Mesendoderm (in vitro differentiated cells): ENCODE measurements at regions not wholly inside any gene's neighbourhood (a gene's known extent, or its start where the extent isn't known, plus 50 kb on each side); places are given as distances from the start of the nearest gene placed in this dataset.

Experiments
- DNase-seq: peaks from one replicate; pipeline ENCODE4 v3.0.0; 2013
- H2AK5ac ChIP-seq: 2 replicates; pipeline ENCODE4 v1.6.1; 2013; ENCODE audit warnings: low read length, inconsistent platforms
- H2BK120ac ChIP-seq: 2 replicates; pipeline ENCODE4 v1.6.1; 2013; ENCODE audit warnings: low read depth, mild to moderate bottlenecking, low read length, moderate library complexity, mixed read lengths
- H2BK15ac ChIP-seq: replicated peaks from 2 replicates; pipeline ENCODE4 v1.6.1; 2013; ENCODE audit warnings: low read depth, mild to moderate bottlenecking, moderate library complexity
- H2BK5ac ChIP-seq: 2 replicates; pipeline ENCODE4 v1.6.1; 2013; ENCODE audit warnings: low read length, inconsistent platforms
- H3K18ac ChIP-seq: 2 replicates; pipeline ENCODE4 v1.6.1; 2013; ENCODE audit warnings: mild to moderate bottlenecking, low read length, mixed read lengths
- H3K23ac ChIP-seq: one replicate; pipeline ENCODE4 v1.6.1; 2013; ENCODE audit warnings: low read length
- H3K27ac ChIP-seq: 2 replicates; pipeline ENCODE4 v1.5.1; 2013; ENCODE audit warnings: low read depth, mild to moderate bottlenecking, inconsistent platforms, low read length, moderate library complexity
- H3K27me3 ChIP-seq: 2 replicates; pipeline ENCODE4 v1.6.1; 2013; ENCODE audit warnings: low read length, control low read depth, mild to moderate bottlenecking, inconsistent platforms; ENCODE audit not compliant: insufficient read depth, poor library complexity
- H3K36me3 ChIP-seq: 2 replicates; pipeline ENCODE4 v1.6.1; 2013; ENCODE audit warnings: low read length, inconsistent platforms; ENCODE audit not compliant: control insufficient read depth, insufficient read depth
- H3K4ac ChIP-seq: one replicate; pipeline ENCODE4 v1.6.1; 2013; ENCODE audit warnings: low read depth, mild to moderate bottlenecking, low read length, moderate library complexity
- H3K4me1 ChIP-seq: 2 replicates; pipeline ENCODE4 v1.6.1; 2013; ENCODE audit warnings: low read depth, low read length, inconsistent platforms; ENCODE audit not compliant: control insufficient read depth
- H3K4me2 ChIP-seq: 2 replicates; pipeline ENCODE4 v1.6.1; 2013; ENCODE audit warnings: low read length
- H3K4me3 ChIP-seq: 2 replicates; pipeline ENCODE4 v1.5.1; 2013; ENCODE audit warnings: mild to moderate bottlenecking, low read length
- H3K56ac ChIP-seq: one replicate; pipeline ENCODE4 v1.6.1; 2013; ENCODE audit warnings: low read length
- H3K79me1 ChIP-seq: 2 replicates; pipeline ENCODE4 v1.6.1; 2013; ENCODE audit warnings: low read length, inconsistent platforms
- H3K79me2 ChIP-seq: 2 replicates; pipeline ENCODE4 v1.6.1; 2013; ENCODE audit warnings: mild to moderate bottlenecking, low read length; ENCODE audit not compliant: control insufficient read depth, insufficient read depth
- H3K9ac ChIP-seq: 2 replicates; pipeline ENCODE4 v1.6.1; 2013; ENCODE audit warnings: low read length, inconsistent platforms
- H4K5ac ChIP-seq: one replicate; pipeline ENCODE4 v1.6.1; 2013; ENCODE audit warnings: low read length
- H4K8ac ChIP-seq: one replicate; pipeline ENCODE4 v1.6.1; 2013; ENCODE audit warnings: low read depth, mild to moderate bottlenecking, control low read depth, low read length, moderate library complexity
- WGBS: extraction: QIAGEN DNeasy Blood & Tissue Kit; methylation state at CpG from one replicate; pipeline ENCODE4 v1.1.7; 2013; ENCODE audit warnings: low lambda C conversion rate, missing lambda C conversion rate; ENCODE audit not compliant: insufficient coverage; ENCODE audit errors: extremely low coverage; 5-methylcytosine and 5-hydroxymethylcytosine counted together

DNA sequence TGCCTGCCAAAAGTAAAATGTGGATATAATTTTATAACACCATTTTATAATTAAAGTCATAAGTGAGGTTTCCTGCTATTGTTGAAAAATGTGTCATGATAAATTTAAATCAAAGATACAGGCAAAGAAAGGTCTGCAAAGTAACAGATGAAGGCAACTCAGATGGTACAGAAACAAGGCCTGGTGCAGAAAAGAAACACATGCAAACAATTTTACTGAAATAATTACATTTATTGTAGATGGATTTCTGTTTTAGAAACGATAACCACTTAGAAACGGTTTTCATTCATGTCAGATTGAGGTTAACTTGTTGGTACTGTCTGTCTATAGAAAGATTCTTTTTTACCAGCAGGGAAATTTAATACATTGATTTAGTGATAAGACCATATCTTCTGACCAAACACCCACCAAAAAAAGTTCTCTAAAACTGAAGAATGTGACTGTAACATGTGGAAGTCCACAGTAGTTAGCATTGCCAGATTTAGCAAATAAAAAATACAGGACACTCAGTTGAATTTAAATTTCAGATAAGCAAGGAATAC lies 105.5 kb upstream of the FERMT1 start:
- Histone ChIP-seq H2BK120ac (no peak overlapping the region), H3K4me2 (no peak overlapping the region), H3K4me3 (no peak overlapping the region), H3K27ac (no peak overlapping the region), H3K9ac (no peak overlapping the region), H2BK15ac (no peak overlapping the region), H4K8ac (no peak overlapping the region), H3K4me1 (no peaks in the 10 kb centered on the region), H3K27me3 (no peaks in the 10 kb centered on the region), H3K18ac (no peak overlapping the region), H3K79me1 (no peaks in the 10 kb centered on the region), H4K5ac (no peak overlapping the region), H3K23ac (no peak overlapping the region), H3K56ac (no peak overlapping the region), H3K36me3 (no peaks in the 10 kb centered on the region), H2AK5ac (no peak overlapping the region), H3K4ac (no peak overlapping the region), H2BK5ac (no peak overlapping the region), H3K79me2 (no peaks in the 10 kb centered on the region)
- no peak for DNase-seq
- no CpG with 5 or more reads among the region's 2 CpGs for WGBS

- H3K18ac ChIP-seq, result no peak overlapping the region
- DNase-seq, result no peak
- 100% methylated on average over 3 of the region's 22 CpGs for WGBS
These were observed 90.5 kb upstream of the FERMT1 start for GRCh38 chr20:6213311-6213710.

GRCh38 chr20:6212903-6213302 lies 90.1 kb upstream of the FERMT1 start:
- H3K4me3 ChIP-seq, result no peak overlapping the region
- no CpG with 5 or more reads among the region's 24 CpGs for WGBS
- no peaks in the 10 kb centered on the region for H3K27me3 ChIP-seq
- no peak overlapping the region for H2BK120ac ChIP-seq
- no peak overlapping the region for H2BK5ac ChIP-seq
- H4K5ac ChIP-seq, result no peak overlapping the region
- H3K36me3 ChIP-seq, result no peaks in the 10 kb centered on the region
- no peak overlapping the region for H3K9ac ChIP-seq
- H2AK5ac ChIP-seq, result no peak overlapping the region
- DNase-seq, result no peak
- H3K4me2 ChIP-seq, result no peak overlapping the region
- no peaks in the 10 kb centered on the region for H3K4me1 ChIP-seq
- H3K56ac ChIP-seq, result no peak overlapping the region
- no peak overlapping the region for H4K8ac ChIP-seq
- no peak overlapping the region for H3K4ac ChIP-seq
- H3K79me2 ChIP-seq, result no peaks in the 10 kb centered on the region
- H3K23ac ChIP-seq, result no peak overlapping the region
- H3K18ac ChIP-seq, result no peak overlapping the region
- H3K27ac ChIP-seq, result no peak overlapping the region
- no peak overlapping the region for H2BK15ac ChIP-seq
- no peaks in the 10 kb centered on the region for H3K79me1 ChIP-seq

More at GRCh38 chr20:6213311-6213710, 90.5 kb upstream of the FERMT1 start:
- no peak overlapping the region for H3K27ac ChIP-seq
- H3K56ac ChIP-seq, result no peak overlapping the region
- no peak overlapping the region for H4K8ac ChIP-seq
- no peaks in the 10 kb centered on the region for H3K36me3 ChIP-seq
- H3K9ac ChIP-seq, result no peak overlapping the region
- no peak overlapping the region for H2BK5ac ChIP-seq
- no peak overlapping the region for H3K4ac ChIP-seq
- no peak overlapping the region for H2BK15ac ChIP-seq
- H3K79me2 ChIP-seq, result no peaks in the 10 kb centered on the region
- no peak overlapping the region for H4K5ac ChIP-seq
- H3K4me1 ChIP-seq, result no peaks in the 10 kb centered on the region
- H3K4me2 ChIP-seq, result no peak overlapping the region
- H3K23ac ChIP-seq, result no peak overlapping the region
- no peaks in the 10 kb centered on the region for H3K79me1 ChIP-seq
- H3K27me3 ChIP-seq, result no peaks in the 10 kb centered on the region
- H3K4me3 ChIP-seq, result no peak overlapping the region
- no peak overlapping the region for H2BK120ac ChIP-seq
- no peak overlapping the region for H2AK5ac ChIP-seq

GRCh38 chr20:6209093-6209492 lies 86.3 kb upstream of the FERMT1 start:
- H3K18ac ChIP-seq, result no peak overlapping the region
- H2BK15ac ChIP-seq, result no peak overlapping the region
- H3K23ac ChIP-seq, result no peak overlapping the region
- H3K79me2 ChIP-seq, result no peaks in the 10 kb centered on the region
- no peak for DNase-seq
- H3K4me1 ChIP-seq, result no peaks in the 10 kb centered on the region
- no peaks in the 10 kb centered on the region for H3K79me1 ChIP-seq
- H3K36me3 ChIP-seq, result no peaks in the 10 kb centered on the region
- no peak overlapping the region for H3K9ac ChIP-seq
- no peak overlapping the region for H4K8ac ChIP-seq
- no peak overlapping the region for H3K27ac ChIP-seq
- H3K4me2 ChIP-seq, result no peak overlapping the region
- no peak overlapping the region for H3K4me3 ChIP-seq
- H3K4ac ChIP-seq, result no peak overlapping the region
- no peak overlapping the region for H2AK5ac ChIP-seq
- no peaks in the 10 kb centered on the region for H3K27me3 ChIP-seq
- H4K5ac ChIP-seq, result no peak overlapping the region
- no peak overlapping the region for H3K56ac ChIP-seq
- no peak overlapping the region for H2BK5ac ChIP-seq
- H2BK120ac ChIP-seq, result no peak overlapping the region

DNA sequence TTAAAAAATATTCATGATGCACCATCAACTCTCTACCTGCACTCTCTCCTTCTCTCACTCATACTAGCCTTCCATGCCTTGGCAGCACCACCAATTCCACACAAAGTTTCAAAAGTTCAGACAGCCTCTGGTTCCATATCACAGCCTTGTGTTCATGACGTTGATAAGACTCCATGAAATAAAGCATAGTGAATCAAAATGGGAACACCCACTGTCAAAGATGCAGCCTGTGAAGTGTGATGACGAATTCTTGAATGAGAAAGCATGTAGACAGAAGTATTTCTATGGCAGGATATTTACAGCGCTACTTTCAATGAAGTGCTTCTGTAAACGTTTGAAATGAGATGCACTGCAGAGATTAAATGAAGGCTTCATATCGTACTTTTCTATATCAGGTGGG lies 77.3 kb upstream of the FERMT1 start:
- H3K4me1 ChIP-seq, result no peaks in the 10 kb centered on the region
- no peaks in the 10 kb centered on the region for H3K27me3 ChIP-seq
- no peak for DNase-seq
- H3K79me1 ChIP-seq, result no peaks in the 10 kb centered on the region
- H3K23ac ChIP-seq, result no peak overlapping the region
- no peak overlapping the region for H3K56ac ChIP-seq
- H2BK120ac ChIP-seq, result no peak overlapping the region
- no peak overlapping the region for H2BK15ac ChIP-seq
- H3K36me3 ChIP-seq, result no peaks in the 10 kb centered on the region
- no peaks in the 10 kb centered on the region for H3K79me2 ChIP-seq
- H3K9ac ChIP-seq, result no peak overlapping the region
- H3K18ac ChIP-seq, result no peak overlapping the region
- H3K4ac ChIP-seq, result no peak overlapping the region
- no peak overlapping the region for H4K8ac ChIP-seq
- H3K27ac ChIP-seq, result no peak overlapping the region
- H4K5ac ChIP-seq, result no peak overlapping the region
- no peak overlapping the region for H2BK5ac ChIP-seq
- no CpG with 5 or more reads among the region's 5 CpGs for WGBS
- H3K4me2 ChIP-seq, result no peak overlapping the region
- H3K4me3 ChIP-seq, result no peak overlapping the region
- H2AK5ac ChIP-seq, result no peak overlapping the region

DNA sequence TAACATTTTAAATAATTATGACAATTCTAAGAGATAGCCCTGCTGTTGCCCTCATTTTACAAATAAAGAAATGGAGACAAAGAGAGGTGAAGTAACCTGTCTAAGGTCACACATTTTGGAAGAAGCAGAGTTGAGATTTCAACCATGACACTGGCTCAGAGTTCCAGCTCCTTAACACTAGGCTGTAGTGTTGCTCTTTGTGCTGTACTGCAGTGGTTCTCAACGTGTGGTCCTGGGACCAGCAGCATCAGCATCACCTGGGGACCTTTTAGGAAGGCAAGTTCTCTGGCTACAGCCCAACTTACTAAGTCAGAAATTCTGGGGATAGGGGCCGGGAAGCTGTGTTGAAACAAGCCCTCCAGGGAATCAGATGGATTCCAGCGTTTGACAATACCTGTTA lies 62.4 kb upstream of the FERMT1 start:
- Histone ChIP-seq H3K79me2 (no peaks in the 10 kb centered on the region), H3K36me3 (no peaks in the 10 kb centered on the region), H4K8ac (no peak overlapping the region), H3K56ac (no peak overlapping the region), H3K23ac (no peak overlapping the region), H3K9ac (no peak overlapping the region), H2BK120ac (no peak overlapping the region), H2BK5ac (no peak overlapping the region), H3K79me1 (no peaks in the 10 kb centered on the region), H3K4me2 (no peak overlapping the region), H3K27me3 (no peaks in the 10 kb centered on the region), H3K4me3 (no peak overlapping the region), H2AK5ac (no peak overlapping the region), H3K4me1 (no peaks in the 10 kb centered on the region), H2BK15ac (no peak overlapping the region), H3K4ac (no peak overlapping the region), H4K5ac (no peak overlapping the region), H3K27ac (no peak overlapping the region), H3K18ac (no peak overlapping the region)
- no CpG with 5 or more reads among the region's 3 CpGs for WGBS
- peak; percentile 52 for DNase-seq
